Activated CD4-positive, alpha-beta T cell treated with anti-CD3 and anti-CD28 coated beads for 4 hours (primary cell): ENCODE measurements at regions not wholly inside any gene's neighbourhood (a gene's known extent, or its start where the extent isn't known, plus 50 kb on each side); places are given as distances from the start of the nearest gene placed in this dataset.
A peak's percentile ranks its signal among the peaks of the same experiment; 100 is the strongest.

Experiments
- DNase-seq, 2 donors: peaks; one replicate each; pipeline ENCODE4 v3.0.0-alpha.2; 2020

DNA sequence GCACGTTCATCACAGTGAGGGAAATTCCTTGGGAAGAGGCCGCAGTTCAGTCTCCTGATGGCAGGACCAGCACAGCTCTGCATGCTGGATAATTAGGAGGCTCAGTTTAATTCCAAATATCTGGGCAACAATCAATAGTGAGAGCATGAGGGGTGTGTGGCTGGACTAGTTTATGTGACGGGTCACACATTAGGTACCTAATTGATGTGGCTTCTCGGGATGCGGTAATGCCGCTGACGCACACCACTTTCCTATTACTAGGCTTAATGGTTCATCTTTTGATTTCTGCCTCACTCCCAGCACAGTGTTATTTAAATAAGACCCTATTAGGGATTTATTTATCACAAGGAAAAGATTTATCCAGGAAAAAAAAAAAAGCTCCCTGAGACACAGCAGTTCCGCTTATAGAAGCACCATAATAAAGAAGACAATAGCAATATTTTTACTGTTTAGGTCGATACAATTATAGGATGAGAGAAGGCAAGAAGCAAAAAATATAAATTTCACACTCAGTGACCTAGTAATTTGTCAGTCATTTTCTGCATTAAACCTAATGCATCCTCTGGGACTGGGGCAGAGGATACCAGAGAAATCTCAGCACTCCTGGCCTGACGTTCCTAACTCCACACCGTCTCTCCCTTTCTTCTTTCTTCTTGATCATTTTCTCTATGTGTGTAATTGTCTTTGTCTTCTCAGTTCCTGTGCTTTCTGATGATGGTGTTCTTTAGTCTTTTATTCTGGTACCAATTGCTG is 264.7 kb upstream of the SLC14A2 start:
- DNase-seq, result no peak

- DNase-seq, result no peak
Observed at GRCh38 chr18:45352874-45353273, 262.4 kb upstream of the SLC14A2 start.

DNA sequence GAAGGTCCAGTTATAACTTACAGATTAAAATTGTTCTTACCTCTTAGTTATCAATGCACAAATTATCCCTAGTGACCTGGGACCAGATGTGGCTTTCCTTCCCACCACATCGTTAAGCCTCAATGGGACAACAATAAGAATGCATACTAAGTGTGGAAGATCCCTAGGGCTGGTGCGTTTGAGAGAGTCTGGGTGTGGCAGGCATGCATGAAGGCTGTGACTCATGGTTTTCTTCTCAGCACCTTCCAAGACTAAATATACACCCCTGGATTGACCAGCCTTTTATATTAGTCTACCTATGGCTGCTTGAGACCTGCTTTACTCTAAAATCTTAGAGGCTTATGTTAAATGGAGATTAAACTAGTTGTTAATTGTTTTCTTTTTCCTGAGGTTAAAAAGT is 261.7 kb upstream of the SLC14A2 start:
- no peak for DNase-seq

DNA sequence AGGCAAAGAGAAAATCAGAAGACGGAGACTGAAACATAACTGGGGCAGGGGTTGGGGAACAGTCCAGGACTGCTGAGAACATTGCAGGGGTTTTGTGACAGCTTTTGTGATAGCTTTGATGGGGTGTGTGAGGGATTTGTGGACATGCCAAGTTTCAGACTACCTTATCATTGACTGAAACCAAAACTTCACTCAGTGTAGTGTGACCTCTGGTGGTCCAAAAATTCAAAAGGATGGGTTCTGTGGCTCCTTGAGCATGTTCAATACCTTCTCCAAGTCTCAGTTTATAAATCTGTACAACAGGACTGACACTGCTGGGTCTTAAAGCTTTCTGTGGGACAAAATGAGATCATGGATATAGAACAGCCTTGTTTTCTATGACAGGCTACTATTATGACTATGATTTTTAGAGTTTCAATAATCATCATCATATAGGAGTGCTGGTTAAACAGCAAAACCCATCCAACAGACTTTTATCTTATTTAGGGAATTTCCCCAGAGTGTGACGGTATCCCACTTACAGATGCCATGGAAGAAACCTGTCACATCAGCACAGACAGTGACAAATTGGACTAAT is 259.2 kb upstream of the SLC14A2 start:
- no peak for DNase-seq

- no peak for DNase-seq
Observed at GRCh38 chr18:45357686-45358470, 257.4 kb upstream of the SLC14A2 start.

DNA sequence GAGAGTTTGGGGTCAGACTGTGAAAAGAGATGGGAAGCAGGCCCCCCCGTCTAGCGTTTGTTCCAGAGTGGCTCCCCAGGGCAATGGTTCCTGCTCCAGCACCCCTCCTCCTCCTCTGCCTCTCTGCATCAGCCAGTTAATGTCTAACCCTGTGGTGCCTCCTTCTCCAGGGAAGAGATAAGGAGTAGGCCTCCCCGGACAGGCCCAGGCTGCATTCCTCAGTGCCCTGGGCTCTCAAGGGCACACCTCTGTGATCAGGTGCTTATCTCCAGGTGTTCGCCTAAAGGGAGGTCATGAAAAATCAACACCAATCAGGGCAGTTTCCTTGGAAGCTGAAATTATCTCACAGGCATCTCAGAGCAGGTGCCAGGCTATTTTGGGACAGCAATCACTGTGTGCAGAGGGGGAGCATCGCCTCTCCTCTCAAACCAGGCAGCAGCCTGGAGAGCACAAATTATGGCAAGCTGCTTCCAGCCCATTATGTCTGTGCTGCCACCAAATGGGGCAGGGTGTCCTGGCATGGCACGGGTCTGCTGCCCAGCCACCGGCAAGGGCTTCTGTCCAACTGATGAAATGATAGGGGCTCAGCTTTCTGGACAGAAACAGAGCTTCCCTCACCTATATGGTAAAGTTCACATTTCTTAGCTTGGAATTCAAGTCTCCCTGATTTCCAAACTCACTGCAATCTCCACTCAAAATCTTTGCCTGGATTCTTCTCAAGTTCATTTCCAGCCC is 255.8 kb upstream of the SLC14A2 start:
- no peak for DNase-seq

GRCh38 chr18:45361125-45361851 is 254.0 kb upstream of the SLC14A2 start:
- no peak for DNase-seq

GRCh38 chr18:45363196-45363595 is 252.1 kb upstream of the SLC14A2 start:
- no peak for DNase-seq

- DNase-seq, result no peak
Observed at GRCh38 chr18:45365835-45366234, 249.4 kb upstream of the SLC14A2 start.

DNA sequence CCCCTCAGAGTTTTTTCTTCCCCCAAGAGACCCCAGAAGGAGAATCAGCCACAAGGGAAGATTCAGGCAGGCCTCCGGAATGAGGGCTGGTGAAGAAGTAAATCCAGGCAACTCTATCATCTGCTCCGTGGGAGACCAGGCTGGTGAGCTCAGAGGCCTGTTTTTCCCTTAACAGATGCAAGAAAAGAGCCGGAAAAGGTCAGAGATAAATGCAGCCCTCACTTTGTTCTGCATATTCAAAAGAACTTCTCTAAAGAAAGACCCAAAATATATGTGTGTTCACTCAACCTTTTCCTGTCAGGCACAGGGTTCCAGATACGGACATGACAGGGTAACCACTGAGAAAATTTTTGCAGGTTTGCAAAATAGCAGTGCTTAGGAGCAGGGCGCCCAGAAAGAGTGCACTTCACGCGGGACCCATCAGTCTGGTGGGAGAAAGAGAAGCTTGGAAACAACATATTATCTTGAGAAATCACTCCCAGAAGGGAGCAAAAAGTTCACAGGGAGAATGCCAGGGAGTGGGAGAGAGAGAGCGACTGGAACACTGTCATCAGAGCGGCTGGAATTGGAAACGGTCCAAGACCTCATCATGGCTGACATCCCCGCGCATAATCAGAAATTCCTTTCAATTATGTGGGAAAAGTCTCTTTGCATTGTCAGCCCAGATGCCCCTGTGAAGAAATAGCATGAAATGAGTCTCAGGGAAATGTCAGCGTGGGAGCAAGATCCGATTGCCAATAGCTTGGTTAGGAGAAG is 244.8 kb upstream of the SLC14A2 start:
- no peak for DNase-seq

GRCh38 chr18:45373286-45373880 is 241.9 kb upstream of the SLC14A2 start:
- DNase-seq, result no peak

DNA sequence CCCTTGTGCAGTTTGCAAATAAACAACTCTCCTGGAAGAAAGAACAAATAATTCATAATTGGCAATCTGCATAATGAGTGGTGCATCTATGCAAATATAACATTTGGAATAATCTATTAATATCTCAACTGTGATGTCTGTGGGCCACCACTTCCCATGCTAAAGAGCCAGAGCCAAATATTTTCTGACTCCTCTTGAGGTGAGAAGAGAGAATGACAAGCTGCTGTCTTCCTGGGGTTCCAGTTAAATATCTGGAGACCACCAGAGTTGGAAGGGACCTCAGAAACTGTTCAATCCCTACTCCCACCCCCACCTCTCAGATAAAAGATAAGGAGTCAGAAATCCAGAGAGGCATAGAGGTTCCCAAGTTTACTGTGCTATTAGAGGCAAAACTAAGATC is 241.0 kb upstream of the SLC14A2 start:
- DNase-seq, result no peak

DNA sequence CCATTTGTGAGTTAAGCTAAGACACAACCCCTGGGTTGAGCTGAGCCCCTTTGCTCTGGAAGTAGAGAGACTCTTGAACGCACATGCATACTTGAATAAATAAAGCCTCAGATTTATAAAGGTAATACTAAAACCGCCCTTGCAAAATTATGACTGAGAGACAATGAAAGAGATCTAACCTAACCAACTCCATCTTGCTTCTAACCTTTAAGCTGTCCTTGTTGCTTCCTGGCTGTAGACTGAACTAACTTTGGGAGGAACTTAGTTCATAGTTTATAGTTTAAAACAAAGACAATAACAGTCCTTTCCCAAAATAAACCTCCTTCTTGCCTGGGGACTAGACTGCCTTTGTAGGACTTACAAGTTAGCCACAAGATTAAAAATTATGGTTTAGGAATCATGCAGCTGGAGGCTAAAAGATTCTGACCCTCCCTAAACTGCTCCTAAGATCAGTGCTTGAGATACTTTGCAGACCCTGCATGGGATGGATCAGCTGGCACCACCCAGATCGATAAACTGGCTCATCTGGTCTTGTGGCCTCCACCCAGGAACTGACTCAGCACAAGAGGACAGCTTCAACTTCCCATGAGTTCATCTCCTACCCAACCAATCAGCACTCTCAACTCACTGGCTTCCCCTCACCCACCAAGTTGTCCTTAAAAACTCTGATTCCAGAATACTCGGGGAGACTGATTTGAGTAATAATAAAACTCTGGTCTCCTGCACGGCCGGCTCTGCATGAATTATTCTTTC is 240.2 kb upstream of the SLC14A2 start:
- DNase-seq, result no peak

DNA sequence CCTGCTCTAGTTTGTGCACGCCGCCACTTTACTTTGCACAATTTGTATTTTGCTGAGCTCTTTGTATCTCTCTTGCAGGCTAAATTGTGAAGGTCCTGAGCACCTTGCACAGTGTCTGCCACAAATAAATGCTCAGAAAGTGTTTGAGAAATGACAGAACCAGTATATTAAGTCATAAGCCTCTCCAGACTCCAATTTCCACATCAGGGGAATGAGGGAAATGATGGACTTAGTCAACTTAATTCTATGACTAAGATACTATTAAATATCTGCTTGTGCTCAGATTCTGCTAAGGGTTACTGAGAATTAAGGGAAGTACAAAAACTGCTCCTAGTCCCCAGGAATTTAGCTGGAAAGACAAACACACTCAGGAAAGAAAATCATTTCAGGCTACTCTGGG is 239.1 kb upstream of the SLC14A2 start:
- DNase-seq, result no peak

DNA sequence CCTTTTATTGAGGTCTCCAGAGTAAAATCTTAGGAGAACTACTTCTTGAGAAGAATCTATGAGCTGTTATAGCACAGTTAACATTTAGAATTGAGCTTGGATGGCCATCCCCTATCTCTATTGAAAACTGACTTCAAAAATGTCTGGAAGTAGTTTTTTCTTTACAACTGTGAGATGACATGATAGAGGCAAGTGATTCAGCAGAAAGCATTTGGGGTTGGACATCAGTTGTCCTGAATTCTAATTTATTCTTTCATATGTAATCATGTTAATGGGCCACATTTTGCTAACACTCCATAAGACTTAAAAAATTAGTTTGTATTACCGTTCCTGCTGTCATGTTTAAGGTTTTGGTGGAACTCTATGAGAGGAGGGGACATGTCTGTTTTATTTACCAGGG is 237.0 kb upstream of the SLC14A2 start:
- no peak for DNase-seq

- no peak for DNase-seq
Observed at GRCh38 chr18:45378933-45379332, 236.3 kb upstream of the SLC14A2 start.

GRCh38 chr18:45379903-45380302 is 235.4 kb upstream of the SLC14A2 start:
- DNase-seq, result no peak

GRCh38 chr18:45381282-45381681 is 234.0 kb upstream of the SLC14A2 start:
- DNase-seq, result no peak

DNA sequence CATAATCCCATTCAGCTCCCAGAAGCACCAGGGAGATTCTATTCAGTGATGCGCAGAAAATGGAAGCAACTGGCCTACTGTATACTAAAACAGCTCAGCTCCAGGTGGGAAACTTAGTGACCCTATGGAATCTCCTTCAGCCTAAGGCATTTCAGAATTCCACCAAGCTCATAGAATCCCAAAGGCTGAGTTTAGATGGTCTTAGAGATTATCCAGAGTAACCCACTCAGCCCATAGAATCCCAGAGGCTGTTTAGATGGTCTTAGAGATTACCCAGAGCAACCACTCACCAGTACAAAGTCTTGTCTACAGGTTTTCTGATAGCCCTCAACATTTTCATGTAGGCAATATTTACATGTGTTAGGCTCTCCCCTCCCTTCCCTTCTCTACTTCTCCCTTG is 232.0 kb upstream of the SLC14A2 start:
- DNase-seq, result no peak

GRCh38 chr18:45384137-45384961 is 230.9 kb upstream of the SLC14A2 start:
- peak; percentile 5 to 12 for DNase-seq
